ENCODE measurements at regions not wholly inside any gene's neighbourhood (a gene's known extent, or its start where the extent isn't known, plus 50 kb on each side); places are given as distances from the start of the nearest gene placed in this dataset.
"Not testable (repeated sequence)": the region's sequence is repeated elsewhere in the genome, so short reads cannot be mapped to it uniquely, and the experiment has no call there.

- no peaks in the 10 kb centered on the region for H3K4me1 ChIP-seq (ENCODE audit: control insufficient read depth, extremely low read depth, insufficient read depth, low read length)
- no peak for TF ChIP-seq CTCF (IDR thresholded peaks at IDR 0.05; ENCODE audit: extremely low read depth in 1 of 2, insufficient read depth in 1 of 2, low read depth in 1 of 2, low read length in 2 of 2)
- no peak for TF ChIP-seq GATA2 (IDR thresholded peaks at IDR 0.05; ENCODE audit: insufficient read depth, insufficient read length, low read depth, low read length)
- TF ChIP-seq JUN (IDR thresholded peaks at IDR 0.05; ENCODE audit: borderline replicate concordance, insufficient read depth, insufficient read length, low read depth), result no peak
- no peak for TF ChIP-seq FOS (IDR thresholded peaks at IDR 0.05; ENCODE audit: borderline replicate concordance, insufficient read depth, low read length)
- TF ChIP-seq POLR2AphosphoS5 (IDR thresholded peaks at IDR 0.05; ENCODE audit: insufficient read depth, low read depth, low read length), result no peak
- TF ChIP-seq MYC (IDR thresholded peaks at IDR 0.05; ENCODE audit: low read depth, low read length), result no peak
- TF ChIP-seq MAX (IDR thresholded peaks at IDR 0.05; ENCODE audit: insufficient read depth, insufficient read length), result no peak
- TF ChIP-seq POLR2A (IDR thresholded peaks at IDR 0.05; ENCODE audit: low read depth, low read length), result no peak
- no peak for TF ChIP-seq EZH2 (IDR thresholded peaks at IDR 0.05; ENCODE audit: borderline replicate concordance, low read depth, low read length, severe bottlenecking)
- H4K20me1 ChIP-seq (replicated peaks; ENCODE audit: control insufficient read depth, extremely low read depth, insufficient read depth, low read length), result no peaks in the 10 kb centered on the region
- CTCF ChIA-PET, result interaction anchor here (2.5 kb wide), 1 partner anchor 8 kb away, joined by 10 read pairs; no protein-coding TSS in a partner anchor
- POLR2A ChIA-PET, result no interaction called here
- no TSS peak for BruUV-seq (replicated peaks)
- H3K27me3 ChIP-seq (ENCODE audit: control insufficient read depth in 2 of 2, insufficient read depth in 2 of 2, low read length in 2 of 2), result peaks cover 0 to 2% of the 10 kb centered on the region in 2 experiments
- FAIRE-seq (peak; percentile 56), DNase-seq (ENCODE audit: low read depth, low spot score) (no peak)
- no peak overlapping the region for H3K4me2 ChIP-seq (ENCODE audit: insufficient read depth, low read length)
- no peaks in the 10 kb centered on the region for H3K9me3 ChIP-seq (replicated peaks; ENCODE audit: control insufficient read depth, insufficient read depth, low read length)
- H3K9me1 ChIP-seq (replicated peaks; ENCODE audit: control insufficient read depth, extremely low read depth, insufficient read depth, low read length), result no peaks in the 10 kb centered on the region
- no peak overlapping the region for H2AFZ ChIP-seq (ENCODE audit: low read depth, low read length)
- H3K9ac ChIP-seq (replicated peaks; ENCODE audit: extremely low read depth, insufficient read depth, low read length), result no peak overlapping the region
- intact Hi-C loops (cut with micrococcal nuclease) (no loop called here), dilution Hi-C loops (cut with MboI; ENCODE audit: extremely low pct_ligation_motif_present, low sequenced_read_pairs) (no loop called here)
- H3K36me3 ChIP-seq (ENCODE audit: control insufficient read depth in 2 of 2, extremely low read depth in 1 of 2, insufficient read depth in 2 of 2, low read length in 2 of 2), result no peaks in the 10 kb centered on the region
- no peaks in the 10 kb centered on the region for H3K79me2 ChIP-seq (ENCODE audit: control insufficient read depth, insufficient read depth, low read length)
- H3K27ac ChIP-seq (ENCODE audit: insufficient read depth, low read depth, low read length), result no peak overlapping the region
- no peak overlapping the region for H3K4me3 ChIP-seq (replicated peaks in 1 of 3; ENCODE audit: insufficient read depth in 1 of 3, low read depth in 1 of 3, low read length in 3 of 3)
Measured at GRCh38 chrX:3803305-3803704, 89.9 kb upstream of the PRKX start.

GRCh38 chrX:3795411-3795810, 82.0 kb upstream of the PRKX start:
- dilution Hi-C loops (cut with MboI; ENCODE audit: extremely low pct_ligation_motif_present, low sequenced_read_pairs); H3K27me3 ChIP-seq (ENCODE audit: control insufficient read depth in 2 of 2, insufficient read depth in 2 of 2, low read length in 2 of 2); intact Hi-C loops (cut with micrococcal nuclease); H3K9me1 ChIP-seq (replicated peaks; ENCODE audit: control insufficient read depth, extremely low read depth, insufficient read depth, low read length); CTCF ChIA-PET; H3K36me3 ChIP-seq (ENCODE audit: control insufficient read depth in 2 of 2, extremely low read depth in 1 of 2, insufficient read depth in 2 of 2, low read length in 2 of 2); H3K4me1 ChIP-seq (ENCODE audit: control insufficient read depth, extremely low read depth, insufficient read depth, low read length); H3K4me3 ChIP-seq (replicated peaks in 1 of 3; ENCODE audit: insufficient read depth in 1 of 3, low read depth in 1 of 3, low read length in 3 of 3); BruUV-seq (replicated peaks); H3K9ac ChIP-seq (replicated peaks; ENCODE audit: extremely low read depth, insufficient read depth, low read length); H3K9me3 ChIP-seq (replicated peaks; ENCODE audit: control insufficient read depth, insufficient read depth, low read length); H2AFZ ChIP-seq (ENCODE audit: low read depth, low read length); H3K4me2 ChIP-seq (ENCODE audit: insufficient read depth, low read length); DNase-seq (ENCODE audit: low read depth, low spot score); H3K79me2 ChIP-seq (ENCODE audit: control insufficient read depth, insufficient read depth, low read length); H3K27ac ChIP-seq (ENCODE audit: insufficient read depth, low read depth, low read length); POLR2A ChIA-PET; FAIRE-seq; H4K20me1 ChIP-seq (replicated peaks; ENCODE audit: control insufficient read depth, extremely low read depth, insufficient read depth, low read length): not testable (repeated sequence)
